MM.1S (cell line): ENCODE measurements at regions not wholly inside any gene's neighbourhood (a gene's known extent, or its start where the extent isn't known, plus 50 kb on each side); places are given as distances from the start of the nearest gene placed in this dataset.

Source experiments
- DNase-seq: peaks from one replicate; pipeline ENCODE4 v3.0.0-alpha.2; 2015
- H2AFZ ChIP-seq: fragments of 300-600 bp; sonication (generic); 2 replicates; pipeline ENCODE4 v1.6.0; 2016; ENCODE audit warnings: antibody characterized with exemption, low read length
- H3F3A ChIP-seq: fragments of 300-600 bp; sonication (generic); 2 replicates; pipeline ENCODE4 v1.6.1; 2016; ENCODE audit warnings: mild to moderate bottlenecking, antibody characterized with exemption, low read length, moderate library complexity, mixed read lengths; ENCODE audit not compliant: insufficient read depth
- H3K27ac ChIP-seq: fragments of 300-600 bp; sonication (generic); 2 replicates; pipeline ENCODE4 v1.5.1; 2016; ENCODE audit warnings: mild to moderate bottlenecking, low read length
- H3K27me3 ChIP-seq: fragments of 300-600 bp; sonication (generic); replicated peaks from 2 replicates; pipeline ENCODE4 v1.6.0; 2016; ENCODE audit warnings: low read length; ENCODE audit not compliant: insufficient read depth
- H3K36me3 ChIP-seq: fragments of 300-600 bp; sonication (generic); replicated peaks from 2 replicates; pipeline ENCODE4 v1.6.1; 2016; ENCODE audit warnings: mild to moderate bottlenecking, low read length, mixed read lengths; ENCODE audit not compliant: insufficient read depth
- H3K4me1 ChIP-seq: fragments of 300-600 bp; sonication (generic); 2 replicates; pipeline ENCODE4 v1.6.1; 2016; ENCODE audit warnings: low read length, mixed read lengths
- H3K4me2 ChIP-seq: fragments of 300-600 bp; sonication (generic); 2 replicates; pipeline ENCODE4 v1.6.0; 2016; ENCODE audit warnings: low read depth, low read length
- H3K4me3 ChIP-seq: fragments of 300-600 bp; sonication (generic); 2 replicates; pipeline ENCODE4 v1.5.1; 2016; ENCODE audit warnings: low read length, mixed read lengths
- H3K79me2 ChIP-seq: fragments of 300-600 bp; sonication (generic); 2 replicates; pipeline ENCODE4 v1.6.1; 2016; ENCODE audit warnings: mixed run types, low read length, mixed read lengths
- H3K9ac ChIP-seq: fragments of 300-600 bp; sonication (generic); 2 replicates; pipeline ENCODE4 v1.6.1; 2016; ENCODE audit warnings: low read length, mixed read lengths
- H3K9me2 ChIP-seq: fragments of 300-600 bp; sonication (generic); replicated peaks from 2 replicates; pipeline ENCODE4 v1.6.1; 2016; ENCODE audit warnings: mild to moderate bottlenecking, low read length, mixed read lengths; ENCODE audit not compliant: insufficient read depth
- H3K9me3 ChIP-seq: fragments of 300-600 bp; sonication (generic); replicated peaks from 2 replicates; pipeline ENCODE4 v1.6.1; 2016; ENCODE audit warnings: mild to moderate bottlenecking, low read length, mixed read lengths; ENCODE audit not compliant: insufficient read depth
- H4K20me1 ChIP-seq: fragments of 300-600 bp; sonication (generic); 2 replicates; pipeline ENCODE4 v1.6.1; 2016; ENCODE audit warnings: mild to moderate bottlenecking, low read length, moderate library complexity, mixed read lengths; ENCODE audit not compliant: insufficient read depth
- CTCF ChIP-seq: fragments of 300-600 bp; sonication (generic); IDR thresholded peaks from 2 replicates; pipeline ENCODE4 v1.5.1; 2016; ENCODE audit warnings: antibody characterized with exemption, low read length, mixed read lengths
- EZH2 ChIP-seq: fragments of 300-600 bp; sonication (generic); optimal IDR thresholded peaks from 2 replicates; pipeline ENCODE3; 2017; ENCODE audit warnings: low read depth, mild to moderate bottlenecking, antibody characterized with exemption, low read length, mixed read lengths
- EZH2phosphoT487 ChIP-seq: fragments of 300-600 bp; sonication (generic); IDR thresholded peaks from 2 replicates; pipeline ENCODE4 v1.6.1; 2018; ENCODE audit warnings: antibody characterized with exemption, low read length

- DNase-seq, result no peak
- Histone ChIP-seq H3K9me3 (no peaks in the 10 kb centered on the region), H3K9ac (no peak overlapping the region), H3K27me3 (peaks cover 75% of the 10 kb centered on the region), H3K9me2 (no peaks in the 10 kb centered on the region), H3K4me3 (no peak overlapping the region), H3K27ac (no peak overlapping the region), H2AFZ (no peak overlapping the region), H3K79me2 (no peaks in the 10 kb centered on the region), H3K4me1 (no peaks in the 10 kb centered on the region), H3K4me2 (no peak overlapping the region), H4K20me1 (no peaks in the 10 kb centered on the region), H3K36me3 (no peaks in the 10 kb centered on the region), H3F3A (no peaks in the 10 kb centered on the region)
- TF ChIP-seq EZH2 (no peak), CTCF (no peak), EZH2phosphoT487 (no peak)
These were observed 83.0 kb upstream of the FCN1 start for GRCh38 chr9:135000647-135001245.

GRCh38 chr9:135001526-135001925 lies 83.8 kb upstream of the FCN1 start:
- H3K4me1 ChIP-seq, result no peaks in the 10 kb centered on the region
- H3K36me3 ChIP-seq, result no peaks in the 10 kb centered on the region
- DNase-seq, result no peak
- H3K4me3 ChIP-seq, result no peak overlapping the region
- peaks cover 74% of the 10 kb centered on the region for H3K27me3 ChIP-seq
- no peaks in the 10 kb centered on the region for H3F3A ChIP-seq
- H2AFZ ChIP-seq, result no peak overlapping the region
- H3K27ac ChIP-seq, result no peak overlapping the region
- TF ChIP-seq CTCF, result no peak
- TF ChIP-seq EZH2phosphoT487, result no peak
- TF ChIP-seq EZH2, result no peak
- no peak overlapping the region for H3K9ac ChIP-seq
- no peaks in the 10 kb centered on the region for H3K9me3 ChIP-seq
- no peaks in the 10 kb centered on the region for H3K79me2 ChIP-seq
- H3K4me2 ChIP-seq, result no peak overlapping the region
- no peaks in the 10 kb centered on the region for H4K20me1 ChIP-seq
- no peaks in the 10 kb centered on the region for H3K9me2 ChIP-seq

- H3K4me2 ChIP-seq, result no peak overlapping the region
- H3K79me2 ChIP-seq, result no peaks in the 10 kb centered on the region
- H3K27me3 ChIP-seq, result peaks cover 74% of the 10 kb centered on the region
- H2AFZ ChIP-seq, result no peak overlapping the region
- no peaks in the 10 kb centered on the region for H3K9me3 ChIP-seq
- no peaks in the 10 kb centered on the region for H3K36me3 ChIP-seq
- H4K20me1 ChIP-seq, result no peaks in the 10 kb centered on the region
- H3K9me2 ChIP-seq, result no peaks in the 10 kb centered on the region
- H3K27ac ChIP-seq, result no peak overlapping the region
- DNase-seq, result no peak
- TF ChIP-seq CTCF (no peak), EZH2 (no peak), EZH2phosphoT487 (no peak)
- H3F3A ChIP-seq, result no peaks in the 10 kb centered on the region
- H3K4me3 ChIP-seq, result no peak overlapping the region
- no peak overlapping the region for H3K9ac ChIP-seq
- H3K4me1 ChIP-seq, result no peaks in the 10 kb centered on the region
These were observed 84.6 kb upstream of the FCN1 start for GRCh38 chr9:135002336-135002735.
